Heart left ventricle (tissue), 16 donors: ENCODE measurements at regions not wholly inside any gene's neighbourhood (a gene's known extent, or its start where the extent isn't known, plus 50 kb on each side); places are given as distances from the start of the nearest gene placed in this dataset.
A peak's percentile ranks its signal among the peaks of the same experiment; 100 is the strongest.

Experiments
- ATAC-seq, 4 donors: fragments of 200-7000 bp; cut with Tn5 transposase; one replicate each; pipeline ENCODE4 v1.9.1; 2020 to 2022; ENCODE audit warnings: moderate library complexity in 4 of 4, mild to moderate bottlenecking in 3 of 4, moderate number of reproducible peaks in 1 of 4
- DNase-seq, 5 donors: peaks; one replicate each; pipeline ENCODE4 v3.0.0-alpha.2; 2020
- H3K27ac ChIP-seq, 12 donors: fragments of 200-600 bp; sonication (generic) in 4 of 12; one replicate each; pipeline versions ENCODE4 v1.5.0 to v1.8.0; 2016 to 2022; ENCODE audit warnings: mild to moderate bottlenecking in 2 of 12
- H3K27me3 ChIP-seq, 9 donors: fragments of 200-600 bp; sonication (generic) in 2 of 9; one replicate each; pipeline versions ENCODE4 v1.5.1 to v1.8.0; 2016 to 2022; ENCODE audit warnings: mild to moderate bottlenecking in 3 of 9
- H3K36me3 ChIP-seq, 9 donors: fragments of 200-600 bp; sonication (generic) in 2 of 9; one replicate each; pipeline versions ENCODE4 v1.5.0 to v1.8.0; 2018 to 2022; ENCODE audit warnings: mild to moderate bottlenecking in 2 of 9
- H3K4me1 ChIP-seq, 12 donors: fragments of 200-600 bp; sonication (generic) in 4 of 12; one replicate each; pipeline versions ENCODE4 v1.5.0 to v1.8.0; 2016 to 2022; ENCODE audit warnings: mild to moderate bottlenecking in 3 of 12
- H3K4me3 ChIP-seq, 12 donors: fragments of 200-600 bp; sonication (generic) in 4 of 12; one replicate each; pipeline versions ENCODE4 v1.5.0 to v1.8.0; 2017 to 2022; ENCODE audit warnings: mild to moderate bottlenecking in 9 of 12, moderate library complexity in 4 of 12
- H3K9me3 ChIP-seq, 12 donors: fragments of 200-600 bp; sonication (generic) in 4 of 12; one replicate each; pipeline versions ENCODE4 v1.5.0 to v1.8.0; 2016 to 2022; ENCODE audit warnings: mild to moderate bottlenecking in 1 of 12
- POLR2A ChIP-seq, 2 donors: fragments of 450-650 bp; IDR thresholded peaks; one replicate each; pipeline ENCODE4 v1.6.1; 2017; ENCODE audit warnings: antibody characterized with exemption in 2 of 2, mild to moderate bottlenecking in 2 of 2, moderate library complexity in 2 of 2
- WGBS, 4 donors: extraction: QIAGEN DNeasy Blood & Tissue Kit in 2 of 4; methylation state at CpG; one replicate each; pipeline versions ENCODE4 v1.1.5 to v1.1.7; 2013 to 2018; 5-methylcytosine and 5-hydroxymethylcytosine counted together
- intact Hi-C, 10 donors: fragments of 100-400 bp; cut with DNase I; formaldehyde crosslinking; loops; one replicate each; pipeline versions ENCODE4 v1.11.1 to v1.14.2; 2022
- TF ChIP-seq, protein P1 (sequence below), 12 donors: fragments of 200-600 bp; sonication (generic) in 4 of 12; IDR thresholded peaks; one replicate each; pipeline versions ENCODE4 v1.5.0 to v1.8.0; 2018 to 2022; ENCODE audit warnings: antibody characterized with exemption in 12 of 12, mild to moderate bottlenecking in 5 of 12
- donor health status: ischemic (EF 13 %, LVEDD 7.1; RV severe dilation, severe dysfunction).
- donor health status: healthy with polysubstance abuse.
- donor health status: DM: no; HTN: yes; CAD: no.
- donor health status: DM: no; HTN: no; CAD: no.
- donor health status: ischemic (EF 25% LVEDD 6.9; RV normal size, moderate dysfunction).
- donor health status: ischemic (EF 25% LVEDD 5.7; RV mildly dilated, moderate dysfunction).
- donor health status: healthy.
- donor health status: DM: yes; HTN: yes; CAD: no.
- donor health status: ischemic (EF 35%, LVEDD 5.7; RV mildly dilated, moderate dysfunction).
- donor health status: nonischemic (EF 11% LVEDD 7.7; RV severe dilation, severe dysfunction).
- donor health status: DM: yes; HTN: yes; CAD: no.
- donor health status: PGD.
- donor health status: ischemic (EF 29% LVEDD 5.4; RV normal size, mild dysfunction).
- donor health status: nonischemic (EF 23%, LVEDD 6.1; RV moderate dilation, normal function).

GRCh38 chr1:234550341-234551031 lies 59.5 kb downstream of the IRF2BP2 start:
- no peak overlapping the region for H3K4me3 ChIP-seq
- peak overlapping the region in 1 of 12 donors; percentile 43 for H3K27ac ChIP-seq
- intact Hi-C loops, result loop anchor here in 1 of 10 donors (5.0 kb wide), 2 partner anchors 42 to 48 kb away; no protein-coding TSS in a partner anchor
- H3K27me3 ChIP-seq, result no peaks in the 10 kb centered on the region
- H3K36me3 ChIP-seq, result no peaks in the 10 kb centered on the region
- H3K4me1 ChIP-seq, result peaks cover 2 to 34% (median 25%) of the 10 kb centered on the region in 12 donors
- H3K9me3 ChIP-seq, result no peaks in the 10 kb centered on the region
- WGBS, 4 donors, result 61 to 77% (median 69%) methylated on average over 15 to 16 of the region's 16 CpGs
- DNase-seq, result no peak
- no peak for ATAC-seq
- TF ChIP-seq, protein P1, sequence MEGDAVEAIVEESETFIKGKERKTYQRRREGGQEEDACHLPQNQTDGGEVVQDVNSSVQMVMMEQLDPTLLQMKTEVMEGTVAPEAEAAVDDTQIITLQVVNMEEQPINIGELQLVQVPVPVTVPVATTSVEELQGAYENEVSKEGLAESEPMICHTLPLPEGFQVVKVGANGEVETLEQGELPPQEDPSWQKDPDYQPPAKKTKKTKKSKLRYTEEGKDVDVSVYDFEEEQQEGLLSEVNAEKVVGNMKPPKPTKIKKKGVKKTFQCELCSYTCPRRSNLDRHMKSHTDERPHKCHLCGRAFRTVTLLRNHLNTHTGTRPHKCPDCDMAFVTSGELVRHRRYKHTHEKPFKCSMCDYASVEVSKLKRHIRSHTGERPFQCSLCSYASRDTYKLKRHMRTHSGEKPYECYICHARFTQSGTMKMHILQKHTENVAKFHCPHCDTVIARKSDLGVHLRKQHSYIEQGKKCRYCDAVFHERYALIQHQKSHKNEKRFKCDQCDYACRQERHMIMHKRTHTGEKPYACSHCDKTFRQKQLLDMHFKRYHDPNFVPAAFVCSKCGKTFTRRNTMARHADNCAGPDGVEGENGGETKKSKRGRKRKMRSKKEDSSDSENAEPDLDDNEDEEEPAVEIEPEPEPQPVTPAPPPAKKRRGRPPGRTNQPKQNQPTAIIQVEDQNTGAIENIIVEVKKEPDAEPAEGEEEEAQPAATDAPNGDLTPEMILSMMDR (IDR thresholded peaks at IDR 0.05), result no peak
- TF ChIP-seq POLR2A (IDR thresholded peaks at IDR 0.05), result no peak

GRCh38 chr1:234549447-234550021 lies 60.4 kb downstream of the IRF2BP2 start:
- Histone ChIP-seq H3K36me3 (no peaks in the 10 kb centered on the region), H3K4me1 (peaks cover 4 to 40% (median 33%) of the 10 kb centered on the region in 12 donors), H3K9me3 (no peaks in the 10 kb centered on the region), H3K4me3 (no peak overlapping the region), H3K27ac (no peak overlapping the region), H3K27me3 (no peaks in the 10 kb centered on the region)
- peak in 1 of 5 donors; percentile 5 for DNase-seq
- intact Hi-C loops, result loop anchor here in 3 of 10 donors (5.0 kb wide), 4 partner anchors 33 to 47 kb away; no protein-coding TSS in a partner anchor
- ATAC-seq, result no peak
- no peak for TF ChIP-seq POLR2A (IDR thresholded peaks at IDR 0.05)
- TF ChIP-seq, protein P1 (IDR thresholded peaks at IDR 0.05), result no peak
- 97 to 99% (median 98%) methylated on average over 9 to 10 of the region's 10 CpGs for WGBS, 4 donors

- Histone ChIP-seq H3K27ac (peak overlapping the region in 2 of 12 donors; percentile 1 to 98), H3K9me3 (no peaks in the 10 kb centered on the region), H3K27me3 (no peaks in the 10 kb centered on the region), H3K4me3 (no peak overlapping the region), H3K4me1 (peaks cover 12 to 48% (median 35%) of the 10 kb centered on the region in 12 donors), H3K36me3 (no peaks in the 10 kb centered on the region)
- 65 to 75% (median 68%) methylated on average over 6 of the region's 6 CpGs for WGBS, 4 donors
- DNase-seq, result no peak
- no peak for ATAC-seq
- intact Hi-C loops, result loop anchor here in 2 of 10 donors (5.0 kb wide), 2 partner anchors 35 to 40 kb away; no protein-coding TSS in a partner anchor
- TF ChIP-seq POLR2A (IDR thresholded peaks at IDR 0.05), result no peak
- TF ChIP-seq, protein P1 (IDR thresholded peaks at IDR 0.05), result no peak
Measured at GRCh38 chr1:234546890-234547788, 62.8 kb downstream of the IRF2BP2 start.
